ENCODE measurements at regions not wholly inside any gene's neighbourhood (a gene's known extent, or its start where the extent isn't known, plus 50 kb on each side); places are given as distances from the start of the nearest gene placed in this dataset.

- FAIRE-seq (no peak), DNase-seq (ENCODE audit: low spot score in 2 of 2) (no peak)
Measured at GRCh38 chr15:35907511-35907910, 361.5 kb upstream of the DPH6 start.

- no peak for FAIRE-seq
- no peak for DNase-seq (ENCODE audit: low spot score in 2 of 2)
Measured at GRCh38 chr15:35909414-35909813, 363.4 kb upstream of the DPH6 start.

- no peak for FAIRE-seq
- DNase-seq (ENCODE audit: low spot score in 2 of 2) = no peak
Measured at GRCh38 chr15:35910227-35910626, 364.3 kb upstream of the DPH6 start.

- DNase-seq (ENCODE audit: low spot score in 2 of 2) = no peak
Measured at GRCh38 chr15:35911052-35911777, 365.2 kb upstream of the DPH6 start.

GRCh38 chr15:35912196-35912595 lies 366.2 kb upstream of the DPH6 start:
- FAIRE-seq = no peak

More at GRCh38 chr15:35911052-35911777, 365.2 kb upstream of the DPH6 start:
- FAIRE-seq = no peak

GRCh38 chr15:35914573-35914972 lies 368.6 kb upstream of the DPH6 start:
- DNase-seq (ENCODE audit: low spot score in 2 of 2) (no peak), FAIRE-seq (no peak)

More at GRCh38 chr15:35912196-35912595, 366.2 kb upstream of the DPH6 start:
- DNase-seq (ENCODE audit: low spot score in 2 of 2) = no peak

GRCh38 chr15:35921046-35921445 lies 375.1 kb upstream of the DPH6 start:
- FAIRE-seq (no peak), DNase-seq (ENCODE audit: low spot score in 2 of 2) (no peak)

GRCh38 chr15:35925275-35926006 lies 379.5 kb upstream of the DPH6 start:
- FAIRE-seq (no peak), DNase-seq (ENCODE audit: low spot score in 2 of 2) (no peak)

GRCh38 chr15:35926007-35926380 lies 380.0 kb upstream of the DPH6 start:
- FAIRE-seq = no peak
- no peak for DNase-seq (ENCODE audit: low spot score in 2 of 2)

GRCh38 chr15:35928847-35929246 lies 382.9 kb upstream of the DPH6 start:
- FAIRE-seq = no peak
- no peak for DNase-seq (ENCODE audit: low spot score in 2 of 2)

GRCh38 chr15:35929740-35930444 lies 383.9 kb upstream of the DPH6 start:
- DNase-seq (ENCODE audit: low spot score in 2 of 2) (no peak), FAIRE-seq (no peak)

- DNase-seq (ENCODE audit: low spot score in 2 of 2) = no peak
Measured at GRCh38 chr15:35931799-35932341, 385.9 kb upstream of the DPH6 start.

GRCh38 chr15:35932531-35932930 lies 386.6 kb upstream of the DPH6 start:
- FAIRE-seq = no peak
- DNase-seq (ENCODE audit: low spot score in 2 of 2) = no peak

More at GRCh38 chr15:35931799-35932341, 385.9 kb upstream of the DPH6 start:
- no peak for FAIRE-seq

- FAIRE-seq (no peak), DNase-seq (ENCODE audit: low spot score in 2 of 2) (no peak)
Measured at GRCh38 chr15:35933531-35933930, 387.6 kb upstream of the DPH6 start.

GRCh38 chr15:35934383-35935049 lies 388.6 kb upstream of the DPH6 start:
- FAIRE-seq = no peak
- no peak for DNase-seq (ENCODE audit: low spot score in 2 of 2)

GRCh38 chr15:35936284-35936683 lies 390.3 kb upstream of the DPH6 start:
- no peak for DNase-seq (ENCODE audit: low spot score in 2 of 2)

GRCh38 chr15:35937380-35937779 lies 391.4 kb upstream of the DPH6 start:
- FAIRE-seq = no peak
- DNase-seq (ENCODE audit: low spot score in 2 of 2) = no peak

More at GRCh38 chr15:35936284-35936683, 390.3 kb upstream of the DPH6 start:
- FAIRE-seq = no peak

- FAIRE-seq = no peak
- no peak for DNase-seq (ENCODE audit: low spot score in 2 of 2)
Measured at GRCh38 chr15:35944945-35945585, 399.1 kb upstream of the DPH6 start.

- no peak for FAIRE-seq
- DNase-seq (ENCODE audit: low spot score in 2 of 2) = no peak
Measured at GRCh38 chr15:35953424-35953823, 407.5 kb upstream of the DPH6 start.

- FAIRE-seq = no peak
- no peak for DNase-seq (ENCODE audit: low spot score in 2 of 2)
Measured at GRCh38 chr15:35956056-35956455, 410.1 kb upstream of the DPH6 start.

All from frontal cortex (tissue), 3 donors.